HepG2 (cell line): ENCODE measurements at regions not wholly inside any gene's neighbourhood (a gene's known extent, or its start where the extent isn't known, plus 50 kb on each side); places are given as distances from the start of the nearest gene placed in this dataset.

Source experiments
- ADNP ChIP-seq: sonication (generic); formaldehyde crosslinking; IDR thresholded peaks from 2 replicates; pipeline ENCODE4 v1.4.0; 2020; ENCODE audit warnings: missing genetic modification reagents
- ATF7 ChIP-seq, 2 experiments: fragments of 450-650 bp in 1 of 2; sonication (generic) in 1 of 2; formaldehyde crosslinking in 1 of 2; IDR thresholded peaks; 2 replicates each; pipeline versions ENCODE4 v1.4.0 to v1.6.1; 2016 to 2020; ENCODE audit warnings: antibody characterized with exemption in 1 of 2, mild to moderate bottlenecking in 1 of 2, missing genetic modification reagents in 1 of 2
- BCL6 ChIP-seq: IDR thresholded peaks from 2 replicates; pipeline ENCODE4 v1.6.1; 2016; ENCODE audit warnings: missing genetic modification reagents, missing compliant biosample characterization
- CEBPB ChIP-seq: IDR thresholded peaks from 2 replicates; pipeline ENCODE4 v1.6.1; 2011; ENCODE audit warnings: low read depth, low read length, improper control_type of control experiment, borderline replicate concordance
- GZF1 ChIP-seq: sonication (generic); formaldehyde crosslinking; IDR thresholded peaks from 2 replicates; pipeline ENCODE4 v1.5.1; 2020; ENCODE audit warnings: mild to moderate bottlenecking, missing genetic modification reagents
- NONO ChIP-seq, 2 experiments: fragments of 450-650 bp in 1 of 2; sonication (generic) in 1 of 2; formaldehyde crosslinking in 1 of 2; IDR thresholded peaks in 1 of 2; conservative IDR thresholded peaks in 1 of 2; 2 replicates each; pipeline versions ENCODE4 v1.6.1 to v1.8.0; 2017 to 2022; ENCODE audit warnings: mild to moderate bottlenecking in 1 of 2, missing genetic modification reagents in 1 of 2, moderate library complexity in 1 of 2
- NR2C2 ChIP-seq: sonication (generic); formaldehyde crosslinking; IDR thresholded peaks from 2 replicates; pipeline ENCODE4 v1.4.0; 2020; ENCODE audit warnings: missing genetic modification reagents, mild to moderate bottlenecking, moderate library complexity, borderline replicate concordance
- PITX1 ChIP-seq: sonication (generic); formaldehyde crosslinking; IDR thresholded peaks from 2 replicates; pipeline ENCODE4 v1.5.1; 2020; ENCODE audit warnings: mild to moderate bottlenecking, missing genetic modification reagents
- SAP130 ChIP-seq: IDR thresholded peaks from 2 replicates; pipeline ENCODE4 v1.6.1; 2016; ENCODE audit warnings: low read depth
- SMAD9 ChIP-seq: sonication (generic); formaldehyde crosslinking; IDR thresholded peaks from 2 replicates; pipeline ENCODE4 v1.5.1; 2020; ENCODE audit warnings: mild to moderate bottlenecking, missing genetic modification reagents
- ZFX ChIP-seq: sonication (generic); formaldehyde crosslinking; IDR thresholded peaks from 2 replicates; pipeline ENCODE4 v1.4.0; 2020; ENCODE audit warnings: mild to moderate bottlenecking, low read depth, missing genetic modification reagents, moderate library complexity
- ZMYM3 ChIP-seq: sonication (generic); formaldehyde crosslinking; IDR thresholded peaks from 2 replicates; pipeline ENCODE4 v1.5.1; 2020; ENCODE audit warnings: mild to moderate bottlenecking, missing genetic modification reagents
- ZNF20 ChIP-seq: sonication (generic); formaldehyde crosslinking; IDR thresholded peaks from 2 replicates; pipeline ENCODE4 v1.4.0; 2020; ENCODE audit warnings: mild to moderate bottlenecking, moderate library complexity, missing genetic modification reagents
- ZNF331 ChIP-seq: sonication (generic); formaldehyde crosslinking; IDR thresholded peaks from 2 replicates; pipeline ENCODE4 v1.4.0; 2020; ENCODE audit warnings: missing genetic modification reagents
- ZNF629 ChIP-seq: sonication (generic); formaldehyde crosslinking; conservative IDR thresholded peaks from 2 replicates; pipeline ENCODE4 v1.5.0; 2020; ENCODE audit warnings: missing genetic modification reagents
- ZNF652 ChIP-seq: IDR thresholded peaks from 2 replicates; pipeline ENCODE4 v1.6.1; 2016; ENCODE audit warnings: low read depth, borderline replicate concordance
- ZNF674 ChIP-seq: sonication (generic); formaldehyde crosslinking; IDR thresholded peaks from 2 replicates; pipeline ENCODE4 v1.5.0; 2020; ENCODE audit warnings: low read depth, mild to moderate bottlenecking, missing genetic modification reagents
- TF ChIP-seq, protein P1 (sequence below): sonication (generic); formaldehyde crosslinking; IDR thresholded peaks from 2 replicates; pipeline ENCODE4 v1.5.1; 2020; ENCODE audit warnings: mild to moderate bottlenecking, missing genetic modification reagents
- TF ChIP-seq, protein P2 (sequence below): IDR thresholded peaks from 2 replicates; pipeline ENCODE4 v1.6.1; 2016
- TF ChIP-seq, protein P3 (sequence below): sonication (generic); formaldehyde crosslinking; IDR thresholded peaks from 2 replicates; pipeline ENCODE4 v1.4.0; 2020; ENCODE audit warnings: mild to moderate bottlenecking, low read depth, missing genetic modification reagents
- TF ChIP-seq, protein P4 (sequence below), 2 experiments: sonication (generic) in 1 of 2; formaldehyde crosslinking in 1 of 2; IDR thresholded peaks; 2 replicates each; pipeline versions ENCODE4 v1.5.1 to v1.6.1; 2011 to 2020; ENCODE audit warnings: borderline replicate concordance in 1 of 2, low read depth in 1 of 2, low read length in 1 of 2, mild to moderate bottlenecking in 1 of 2, missing genetic modification reagents in 1 of 2, moderate library complexity in 1 of 2
- TF ChIP-seq, protein P5 (sequence below): sonication (generic); formaldehyde crosslinking; IDR thresholded peaks from 2 replicates; pipeline ENCODE4 v1.5.0; 2020; ENCODE audit warnings: mild to moderate bottlenecking, missing genetic modification reagents, moderate library complexity

GRCh38 chr13:30846866-30847265 is 59.2 kb upstream of the MEDAG start (continued):
- TF ChIP-seq, protein P1, sequence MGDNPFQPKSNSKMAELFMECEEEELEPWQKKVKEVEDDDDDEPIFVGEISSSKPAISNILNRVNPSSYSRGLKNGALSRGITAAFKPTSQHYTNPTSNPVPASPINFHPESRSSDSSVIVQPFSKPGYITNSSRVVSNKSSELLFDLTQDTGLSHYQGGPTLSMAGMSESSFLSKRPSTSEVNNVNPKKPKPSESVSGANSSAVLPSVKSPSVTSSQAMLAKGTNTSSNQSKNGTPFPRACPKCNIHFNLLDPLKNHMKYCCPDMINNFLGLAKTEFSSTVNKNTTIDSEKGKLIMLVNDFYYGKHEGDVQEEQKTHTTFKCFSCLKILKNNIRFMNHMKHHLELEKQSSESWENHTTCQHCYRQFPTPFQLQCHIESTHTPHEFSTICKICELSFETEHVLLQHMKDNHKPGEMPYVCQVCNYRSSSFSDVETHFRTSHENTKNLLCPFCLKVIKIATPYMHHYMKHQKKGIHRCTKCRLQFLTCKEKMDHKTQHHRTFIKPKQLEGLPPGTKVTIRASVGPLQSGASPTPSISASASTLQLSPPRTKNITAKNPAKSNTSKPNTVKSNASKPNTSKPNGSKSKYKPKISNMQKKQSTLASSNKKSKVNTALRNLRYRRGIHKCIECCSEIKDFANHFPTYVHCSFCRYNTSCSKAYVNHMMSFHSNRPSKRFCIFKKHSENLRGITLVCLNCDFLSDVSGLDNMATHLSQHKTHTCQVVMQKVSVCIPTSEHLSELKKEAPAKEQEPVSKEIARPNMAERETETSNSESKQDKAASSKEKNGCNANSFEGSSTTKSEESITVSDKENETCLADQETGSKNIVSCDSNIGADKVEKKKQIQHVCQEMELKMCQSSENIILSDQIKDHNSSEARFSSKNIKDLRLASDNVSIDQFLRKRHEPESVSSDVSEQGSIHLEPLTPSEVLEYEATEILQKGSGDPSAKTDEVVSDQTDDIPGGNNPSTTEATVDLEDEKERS (CRISPR knock-in tag): peak; percentile 68; the same call in 1 of the 2 replicates
- TF ChIP-seq, protein P2, sequence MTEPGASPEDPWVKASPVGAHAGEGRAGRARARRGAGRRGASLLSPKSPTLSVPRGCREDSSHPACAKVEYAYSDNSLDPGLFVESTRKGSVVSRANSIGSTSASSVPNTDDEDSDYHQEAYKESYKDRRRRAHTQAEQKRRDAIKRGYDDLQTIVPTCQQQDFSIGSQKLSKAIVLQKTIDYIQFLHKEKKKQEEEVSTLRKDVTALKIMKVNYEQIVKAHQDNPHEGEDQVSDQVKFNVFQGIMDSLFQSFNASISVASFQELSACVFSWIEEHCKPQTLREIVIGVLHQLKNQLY (CRISPR knock-in tag): peak; percentile 44; the same call in 1 of the 2 replicates
- TF ChIP-seq ZNF20 (no peak), PITX1 (CRISPR knock-in tag) (peak; percentile 66), SMAD9 (CRISPR knock-in tag) (no peak), NR2C2 (CRISPR knock-in tag) (peak; percentile 35; the same call in 1 of the 2 replicates), ZNF331 (peak; percentile 62; the same call in 1 of the 2 replicates), ZMYM3 (CRISPR knock-in tag) (peak; percentile 86), ZFX (peak; percentile 13; the same call in 1 of the 2 replicates), ATF7 (IDR thresholded peaks at IDR 0.05) (no peak), ATF7 (CRISPR knock-in tag; IDR thresholded peaks at IDR 0.05) (peak; percentile 65; the same call in 1 of the 2 replicates), ZNF629 (CRISPR knock-in tag) (no peak), BCL6 (CRISPR knock-in tag) (0 out of 2 replicates have a peak, but pooled peaks have one; percentile 41), CEBPB (peak; percentile 77; the same call in 1 of the 2 replicates), ZNF674 (CRISPR knock-in tag) (no peak), ZNF652 (CRISPR knock-in tag) (no peak), SAP130 (CRISPR knock-in tag) (peak; percentile 22; the same call in 1 of the 2 replicates), GZF1 (CRISPR knock-in tag) (peak; percentile 91), NONO (IDR thresholded peaks at IDR 0.05) (no peak), NONO (CRISPR knock-in tag; conservative IDR thresholded peaks at IDR 0.05) (no peak), ADNP (CRISPR knock-in tag) (no peak)
- TF ChIP-seq, protein P3, sequence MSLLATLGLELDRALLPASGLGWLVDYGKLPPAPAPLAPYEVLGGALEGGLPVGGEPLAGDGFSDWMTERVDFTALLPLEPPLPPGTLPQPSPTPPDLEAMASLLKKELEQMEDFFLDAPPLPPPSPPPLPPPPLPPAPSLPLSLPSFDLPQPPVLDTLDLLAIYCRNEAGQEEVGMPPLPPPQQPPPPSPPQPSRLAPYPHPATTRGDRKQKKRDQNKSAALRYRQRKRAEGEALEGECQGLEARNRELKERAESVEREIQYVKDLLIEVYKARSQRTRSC (CRISPR knock-in tag): no peak
- TF ChIP-seq, protein P4, sequence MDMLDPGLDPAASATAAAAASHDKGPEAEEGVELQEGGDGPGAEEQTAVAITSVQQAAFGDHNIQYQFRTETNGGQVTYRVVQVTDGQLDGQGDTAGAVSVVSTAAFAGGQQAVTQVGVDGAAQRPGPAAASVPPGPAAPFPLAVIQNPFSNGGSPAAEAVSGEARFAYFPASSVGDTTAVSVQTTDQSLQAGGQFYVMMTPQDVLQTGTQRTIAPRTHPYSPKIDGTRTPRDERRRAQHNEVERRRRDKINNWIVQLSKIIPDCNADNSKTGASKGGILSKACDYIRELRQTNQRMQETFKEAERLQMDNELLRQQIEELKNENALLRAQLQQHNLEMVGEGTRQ (IDR thresholded peaks at IDR 0.05; ENCODE audit: low read depth, low read length): no peak
- TF ChIP-seq, protein P4 (CRISPR knock-in tag; IDR thresholded peaks at IDR 0.05; ENCODE audit: borderline replicate concordance): no peak
- TF ChIP-seq, protein P5, sequence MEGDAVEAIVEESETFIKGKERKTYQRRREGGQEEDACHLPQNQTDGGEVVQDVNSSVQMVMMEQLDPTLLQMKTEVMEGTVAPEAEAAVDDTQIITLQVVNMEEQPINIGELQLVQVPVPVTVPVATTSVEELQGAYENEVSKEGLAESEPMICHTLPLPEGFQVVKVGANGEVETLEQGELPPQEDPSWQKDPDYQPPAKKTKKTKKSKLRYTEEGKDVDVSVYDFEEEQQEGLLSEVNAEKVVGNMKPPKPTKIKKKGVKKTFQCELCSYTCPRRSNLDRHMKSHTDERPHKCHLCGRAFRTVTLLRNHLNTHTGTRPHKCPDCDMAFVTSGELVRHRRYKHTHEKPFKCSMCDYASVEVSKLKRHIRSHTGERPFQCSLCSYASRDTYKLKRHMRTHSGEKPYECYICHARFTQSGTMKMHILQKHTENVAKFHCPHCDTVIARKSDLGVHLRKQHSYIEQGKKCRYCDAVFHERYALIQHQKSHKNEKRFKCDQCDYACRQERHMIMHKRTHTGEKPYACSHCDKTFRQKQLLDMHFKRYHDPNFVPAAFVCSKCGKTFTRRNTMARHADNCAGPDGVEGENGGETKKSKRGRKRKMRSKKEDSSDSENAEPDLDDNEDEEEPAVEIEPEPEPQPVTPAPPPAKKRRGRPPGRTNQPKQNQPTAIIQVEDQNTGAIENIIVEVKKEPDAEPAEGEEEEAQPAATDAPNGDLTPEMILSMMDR: no peak
